ENCODE measurements at regions not wholly inside any gene's neighbourhood (a gene's known extent, or its start where the extent isn't known, plus 50 kb on each side); places are given as distances from the start of the nearest gene placed in this dataset.

DNA sequence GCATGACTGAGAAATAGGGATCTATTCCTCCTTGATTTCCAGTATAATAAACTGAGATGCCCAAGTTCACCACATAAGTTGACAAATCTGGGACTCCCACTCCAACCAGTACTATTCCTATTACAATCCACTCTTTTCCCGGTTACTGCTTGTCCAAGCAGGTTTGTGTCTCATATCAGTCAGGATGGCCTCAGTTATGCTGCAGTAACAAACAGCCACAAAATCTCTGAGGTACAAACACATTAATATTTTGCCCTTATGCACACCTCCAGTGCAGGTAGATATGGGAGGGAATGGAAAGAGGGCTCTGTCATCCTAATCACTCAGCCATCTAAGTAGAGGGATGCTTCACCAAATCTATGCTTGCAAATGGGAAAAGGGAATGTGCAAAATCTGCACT lies 207.8 kb downstream of the RAB28 start:
- H3K4me3 ChIP-seq (ENCODE audit: low read length): no peak overlapping the region

DNA sequence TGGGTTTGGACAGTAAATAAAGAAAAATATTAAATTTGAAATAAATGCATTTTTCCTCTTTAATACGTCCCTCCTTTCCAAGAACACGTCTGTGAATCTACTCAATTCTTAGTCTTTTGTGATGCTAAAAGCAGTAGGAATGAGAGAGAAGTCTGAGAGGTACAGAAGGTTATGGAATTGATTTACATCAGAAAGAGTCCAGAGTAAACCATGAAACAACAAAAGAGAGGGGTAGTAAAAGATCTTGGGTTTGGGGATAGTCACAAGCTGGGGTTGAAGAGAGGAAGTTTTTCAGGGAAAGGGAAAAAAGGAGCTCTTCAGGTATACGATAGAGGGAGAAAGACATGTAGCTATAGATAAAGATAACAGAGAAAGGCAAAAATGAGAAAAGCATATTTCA lies 215.4 kb downstream of the RAB28 start:
- H3K4me3 ChIP-seq (ENCODE audit: low read length): no peak overlapping the region
- DNase-seq (ENCODE audit: low read depth): no peak
- TF ChIP-seq, protein P1, sequence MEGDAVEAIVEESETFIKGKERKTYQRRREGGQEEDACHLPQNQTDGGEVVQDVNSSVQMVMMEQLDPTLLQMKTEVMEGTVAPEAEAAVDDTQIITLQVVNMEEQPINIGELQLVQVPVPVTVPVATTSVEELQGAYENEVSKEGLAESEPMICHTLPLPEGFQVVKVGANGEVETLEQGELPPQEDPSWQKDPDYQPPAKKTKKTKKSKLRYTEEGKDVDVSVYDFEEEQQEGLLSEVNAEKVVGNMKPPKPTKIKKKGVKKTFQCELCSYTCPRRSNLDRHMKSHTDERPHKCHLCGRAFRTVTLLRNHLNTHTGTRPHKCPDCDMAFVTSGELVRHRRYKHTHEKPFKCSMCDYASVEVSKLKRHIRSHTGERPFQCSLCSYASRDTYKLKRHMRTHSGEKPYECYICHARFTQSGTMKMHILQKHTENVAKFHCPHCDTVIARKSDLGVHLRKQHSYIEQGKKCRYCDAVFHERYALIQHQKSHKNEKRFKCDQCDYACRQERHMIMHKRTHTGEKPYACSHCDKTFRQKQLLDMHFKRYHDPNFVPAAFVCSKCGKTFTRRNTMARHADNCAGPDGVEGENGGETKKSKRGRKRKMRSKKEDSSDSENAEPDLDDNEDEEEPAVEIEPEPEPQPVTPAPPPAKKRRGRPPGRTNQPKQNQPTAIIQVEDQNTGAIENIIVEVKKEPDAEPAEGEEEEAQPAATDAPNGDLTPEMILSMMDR (conservative IDR thresholded peaks at IDR 0.05; ENCODE audit: low read depth, low read length): no peak

More for the DNA sequence above, 207.8 kb downstream of the RAB28 start:
- no peak for DNase-seq (ENCODE audit: low read depth)
- TF ChIP-seq, protein P1 (conservative IDR thresholded peaks at IDR 0.05; ENCODE audit: low read depth, low read length): no peak

DNA sequence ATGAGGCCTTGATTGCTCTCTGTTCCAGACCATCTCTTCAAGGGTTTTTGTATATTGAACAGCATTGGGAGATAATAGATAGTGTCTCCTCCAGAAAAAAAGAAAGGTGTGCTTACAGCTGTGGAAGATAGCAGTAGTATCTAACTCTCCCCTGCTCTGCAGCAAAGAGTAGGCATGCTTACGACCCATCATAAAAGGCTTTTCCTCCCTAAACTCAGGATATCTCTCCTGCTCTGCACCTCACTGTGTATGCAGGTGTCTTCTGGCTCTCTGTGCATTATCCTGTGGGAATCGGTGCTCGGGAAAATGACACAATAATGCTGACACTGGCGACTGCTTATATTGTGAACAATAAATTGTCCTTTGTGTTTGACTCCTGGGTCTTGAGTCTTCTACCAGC lies 216.0 kb downstream of the RAB28 start:
- H3K4me3 ChIP-seq (ENCODE audit: low read length): no peak overlapping the region
- TF ChIP-seq, protein P1 (conservative IDR thresholded peaks at IDR 0.05; ENCODE audit: low read depth, low read length): no peak
- DNase-seq (ENCODE audit: low read depth): no peak

DNA sequence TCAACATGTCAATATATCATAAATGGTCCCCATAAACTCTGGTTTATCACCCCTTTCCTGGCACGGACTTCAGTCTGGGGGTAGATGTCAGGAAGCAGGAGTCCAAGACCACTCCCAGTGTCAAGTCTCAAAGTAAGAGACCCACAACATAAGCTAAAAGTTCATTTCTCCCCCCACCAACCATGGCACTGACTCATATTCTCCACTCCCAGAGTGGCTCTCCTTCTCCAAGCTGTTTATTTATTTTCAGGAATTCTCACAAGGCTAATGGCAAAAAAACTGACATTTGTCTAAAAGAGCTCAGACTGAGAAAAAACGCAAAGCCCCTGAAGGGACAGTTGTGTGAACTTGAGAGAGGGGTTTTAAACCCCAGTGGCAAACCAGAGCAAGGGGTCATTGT lies 217.0 kb downstream of the RAB28 start:
- TF ChIP-seq, protein P1 (conservative IDR thresholded peaks at IDR 0.05; ENCODE audit: low read depth, low read length): no peak
- DNase-seq (ENCODE audit: low read depth): no peak

DNA sequence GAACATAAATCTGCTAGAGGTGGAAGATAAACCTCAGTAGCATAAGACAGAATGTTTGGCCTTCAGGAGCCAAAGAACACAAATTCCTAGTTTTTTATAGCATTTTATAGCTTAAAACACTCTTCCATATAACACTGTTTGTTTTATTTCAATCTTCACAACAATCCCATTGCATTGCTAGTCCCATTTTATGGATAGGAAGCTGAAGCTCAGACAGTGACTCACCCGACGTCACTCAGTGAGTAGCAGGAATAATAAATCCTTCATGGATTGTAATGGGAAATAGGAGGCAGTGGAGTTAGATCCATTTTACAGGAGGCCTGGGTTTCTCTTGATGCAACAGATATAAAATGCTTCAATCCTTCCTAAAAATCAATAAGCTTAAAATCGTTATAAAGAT lies 217.5 kb downstream of the RAB28 start:
- TF ChIP-seq, protein P1 (conservative IDR thresholded peaks at IDR 0.05; ENCODE audit: low read depth, low read length): no peak
- no peak for DNase-seq (ENCODE audit: low read depth)
- H3K4me3 ChIP-seq (ENCODE audit: low read length): no peak overlapping the region

More for the DNA sequence above, 217.0 kb downstream of the RAB28 start:
- no peak overlapping the region for H3K4me3 ChIP-seq (ENCODE audit: low read length)

DNA sequence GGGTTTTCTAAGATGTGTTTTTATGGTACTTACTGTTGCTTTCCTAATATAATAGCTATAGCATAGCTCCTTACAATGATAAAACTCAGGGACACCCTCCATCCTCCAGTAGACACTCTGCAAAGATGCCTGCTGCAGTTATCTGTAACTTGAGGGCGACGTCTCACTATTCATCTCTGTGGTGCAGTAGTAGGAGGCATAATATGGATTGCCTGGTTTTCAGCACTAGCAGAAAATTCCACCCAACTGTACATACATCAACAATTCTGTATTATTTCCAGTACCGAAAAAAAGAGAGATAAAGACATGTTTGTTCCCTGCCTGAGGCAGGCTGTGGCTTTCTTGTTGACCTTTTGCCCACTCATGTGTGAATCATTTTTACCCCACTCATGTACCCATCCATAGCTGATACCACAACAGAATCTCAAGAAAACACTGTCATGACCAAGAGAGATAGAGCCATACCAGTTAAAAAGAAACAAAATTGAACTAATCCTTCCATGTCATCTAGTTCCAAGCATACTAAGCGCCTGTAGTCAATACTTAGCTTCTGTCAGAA lies 220.1 kb downstream of the RAB28 start:
- H3K4me3 ChIP-seq (ENCODE audit: low read length): no peak overlapping the region
- TF ChIP-seq, protein P1 (conservative IDR thresholded peaks at IDR 0.05; ENCODE audit: low read depth, low read length): no peak
- no peak for DNase-seq (ENCODE audit: low read depth)

DNA sequence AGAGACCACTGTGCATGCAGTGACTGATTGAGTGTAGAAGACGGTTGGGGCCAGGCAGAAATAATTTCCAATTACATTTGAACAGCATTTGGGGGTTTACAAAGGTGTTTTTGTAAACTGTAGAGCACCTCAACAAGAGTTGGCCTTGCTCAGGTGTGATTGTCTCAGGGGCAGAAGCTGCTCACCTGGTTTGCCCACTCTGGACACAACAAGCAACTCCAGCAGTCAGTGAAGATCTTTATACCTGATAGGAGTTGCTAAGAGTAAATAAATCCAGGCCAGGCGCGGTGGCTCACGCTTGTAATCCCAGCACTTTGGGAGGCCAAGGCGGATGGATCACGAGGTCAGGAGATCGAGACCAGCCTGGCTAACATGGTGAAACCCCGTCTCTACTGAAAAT lies 221.3 kb downstream of the RAB28 start:
- TF ChIP-seq, protein P1 (conservative IDR thresholded peaks at IDR 0.05; ENCODE audit: low read depth, low read length): no peak
- H3K4me3 ChIP-seq (ENCODE audit: low read length): no peak overlapping the region
- DNase-seq (ENCODE audit: low read depth): no peak

All from retinal pigment epithelial cell (primary cell).